Thyroid gland (tissue), 4 donors: ENCODE measurements at regions not wholly inside any gene's neighbourhood (a gene's known extent, or its start where the extent isn't known, plus 50 kb on each side); places are given as distances from the start of the nearest gene placed in this dataset.

Experiments
- CTCF ChIP-seq, 6 experiments: fragments of 200-600 bp in 3 of 6; fragments of 450-650 bp in 3 of 6; sonication (generic) in 3 of 6; IDR thresholded peaks; one replicate each; pipeline ENCODE4 v1.5.1; 2016 to 2019; ENCODE audit warnings: antibody characterized with exemption in 6 of 6, mild to moderate bottlenecking in 2 of 6, inconsistent platforms in 1 of 6, moderate library complexity in 1 of 6
- POLR2A ChIP-seq, 2 donors: fragments of 450-650 bp; IDR thresholded peaks; one replicate each; pipeline ENCODE4 v1.6.1; 2017; ENCODE audit warnings: antibody characterized with exemption in 2 of 2, mild to moderate bottlenecking in 2 of 2, moderate library complexity in 1 of 2

GRCh38 chr4:138903185-138903584 lies 112.4 kb upstream of the NOCT start:
- no peak for TF ChIP-seq CTCF (IDR thresholded peaks at IDR 0.05)
- no peak for TF ChIP-seq POLR2A (IDR thresholded peaks at IDR 0.05)
